Stomach (tissue), 8 donors: ENCODE measurements at regions not wholly inside any gene's neighbourhood (a gene's known extent, or its start where the extent isn't known, plus 50 kb on each side); places are given as distances from the start of the nearest gene placed in this dataset.

ENCODE experiments used
- DNase-seq, 2 donors: peaks; one replicate each; pipeline versions ENCODE4 v3.0.0 to v3.0.0-alpha.2; 2013 to 2019
- H3K27ac ChIP-seq, 5 donors: fragments of 200-600 bp in 4 of 5; sonication (generic) in 4 of 5; one replicate each; pipeline ENCODE4 v1.5.1; 2013 to 2019; ENCODE audit warnings: mild to moderate bottlenecking in 1 of 5, moderate library complexity in 1 of 5
- H3K27me3 ChIP-seq, 3 donors: fragments of 200-600 bp; sonication (generic); one replicate each; pipeline ENCODE4 v1.5.1; 2017 to 2019; ENCODE audit warnings: mixed run types in 1 of 3
- H3K36me3 ChIP-seq, 4 donors: fragments of 200-600 bp; sonication (generic); 1 replicate in 3 of 4; 2 replicates in 1 of 4; pipeline ENCODE4 v1.5.1; 2016 to 2019
- H3K4me1 ChIP-seq, 4 donors: fragments of 200-600 bp; sonication (generic); one replicate each; pipeline ENCODE4 v1.5.1; 2016 to 2019
- H3K4me3 ChIP-seq, 4 donors: fragments of 200-600 bp; sonication (generic) in 3 of 4; one replicate each; pipeline ENCODE4 v1.5.1; 2016 to 2019; ENCODE audit warnings: mild to moderate bottlenecking in 1 of 4
- H3K9me3 ChIP-seq, 4 donors: fragments of 200-600 bp; sonication (generic); one replicate each; pipeline ENCODE4 v1.5.1; 2016 to 2019
- CTCF ChIP-seq, 7 experiments: fragments of 450-650 bp in 4 of 7; fragments of 200-600 bp in 3 of 7; sonication (generic) in 3 of 7; IDR thresholded peaks; one replicate each; pipeline ENCODE4 v1.5.1; 2016 to 2019; ENCODE audit warnings: antibody characterized with exemption in 7 of 7, control low read depth in 2 of 7, mild to moderate bottlenecking in 1 of 7
- EP300 ChIP-seq: sonication (generic); formaldehyde crosslinking; IDR thresholded peaks from one replicate; pipeline ENCODE4 v1.6.1; 2017; ENCODE audit warnings: antibody characterized with exemption
- POLR2A ChIP-seq, 4 donors: fragments of 450-650 bp; IDR thresholded peaks; one replicate each; pipeline ENCODE4 v1.6.1; 2016; ENCODE audit warnings: antibody characterized with exemption in 4 of 4, control low read depth in 2 of 4, mild to moderate bottlenecking in 1 of 4, moderate library complexity in 1 of 4
- POLR2AphosphoS5 ChIP-seq, 3 donors: sonication (generic); formaldehyde crosslinking; IDR thresholded peaks; one replicate each; pipeline ENCODE4 v1.6.1; 2016; ENCODE audit warnings: antibody characterized with exemption in 3 of 3
- WGBS, 5 donors: extraction: QIAGEN DNeasy Blood & Tissue Kit in 3 of 5; methylation state at CpG; one replicate each; pipeline versions ENCODE4 v1.1.5 to v1.1.7; 2013 to 2018; 5-methylcytosine and 5-hydroxymethylcytosine counted together
- intact Hi-C: fragments of 100-400 bp; cut with DNase I; formaldehyde crosslinking; loops from one replicate; pipeline ENCODE4 v1.15.1; 2023; ENCODE audit warnings: low total_unique reads
- donor health status: healthy with polysubstance abuse.
- donor health status: Bipolar disorder and iron deficiency.
- donor health status: healthy.

GRCh38 chr1:234549447-234550021 lies 60.4 kb downstream of the IRF2BP2 start:
- no peak for DNase-seq
- H3K27ac ChIP-seq = no peak overlapping the region
- no peak for TF ChIP-seq POLR2A (IDR thresholded peaks at IDR 0.05)
- no peak for TF ChIP-seq EP300
- no peak for TF ChIP-seq CTCF (IDR thresholded peaks at IDR 0.05)
- no peak for TF ChIP-seq POLR2AphosphoS5 (IDR thresholded peaks at IDR 0.05)
- H3K4me3 ChIP-seq = no peak overlapping the region
- WGBS, 5 donors = 95 to 97% (median 95%) methylated on average over 8 to 10 of the region's 10 CpGs
- H3K4me1 ChIP-seq = peaks cover 9 to 36% (median 21%) of the 10 kb centered on the region in 4 donors
- H3K36me3 ChIP-seq = no peaks in the 10 kb centered on the region
- intact Hi-C loops = loop anchor here (10.0 kb wide), 1 partner anchor 45 kb away; no protein-coding TSS in a partner anchor
- H3K27me3 ChIP-seq = no peaks in the 10 kb centered on the region
- no peaks in the 10 kb centered on the region for H3K9me3 ChIP-seq

- H3K9me3 ChIP-seq = no peaks in the 10 kb centered on the region
- H3K27ac ChIP-seq = peak overlapping the region in 1 of 5 donors; percentile 97
- no peaks in the 10 kb centered on the region for H3K36me3 ChIP-seq
- H3K27me3 ChIP-seq = no peaks in the 10 kb centered on the region
- no peak overlapping the region for H3K4me3 ChIP-seq
- H3K4me1 ChIP-seq = peaks cover 21 to 44% (median 34%) of the 10 kb centered on the region in 4 donors
- WGBS, 5 donors = 71 to 80% (median 76%) methylated on average over 6 of the region's 6 CpGs
- TF ChIP-seq POLR2A (IDR thresholded peaks at IDR 0.05) (no peak), EP300 (no peak), CTCF (IDR thresholded peaks at IDR 0.05) (no peak)
- DNase-seq = no peak
- intact Hi-C loops = loop anchor here (10.0 kb wide), 1 partner anchor 48 kb away; no protein-coding TSS in a partner anchor
Observed at GRCh38 chr1:234546890-234547788, 62.8 kb downstream of the IRF2BP2 start.

GRCh38 chr1:234546387-234546704 lies 63.6 kb downstream of the IRF2BP2 start:
- Histone ChIP-seq H3K4me3 (no peak overlapping the region), H3K9me3 (no peaks in the 10 kb centered on the region), H3K4me1 (peaks cover 21 to 50% (median 37%) of the 10 kb centered on the region in 4 donors), H3K27me3 (no peaks in the 10 kb centered on the region), H3K36me3 (no peaks in the 10 kb centered on the region), H3K27ac (peak overlapping the region in 3 of 5 donors; percentile 49 to 97 (median 80))
- intact Hi-C loops = loop anchor here (10.0 kb wide), 1 partner anchor 48 kb away; no protein-coding TSS in a partner anchor
- TF ChIP-seq CTCF (IDR thresholded peaks at IDR 0.05) (no peak), EP300 (no peak), POLR2A (IDR thresholded peaks at IDR 0.05) (no peak), POLR2AphosphoS5 (IDR thresholded peaks at IDR 0.05) (no peak)
- 90 to 96% (median 94%) methylated on average over 7 of the region's 7 CpGs for WGBS, 5 donors
- no peak for DNase-seq

GRCh38 chr1:234545517-234546386 lies 64.2 kb downstream of the IRF2BP2 start:
- Histone ChIP-seq H3K27ac (peak overlapping the region in 4 of 5 donors; percentile 77 to 97 (median 82)), H3K4me1 (peaks cover 21 to 56% (median 37%) of the 10 kb centered on the region in 4 donors), H3K36me3 (no peaks in the 10 kb centered on the region), H3K4me3 (no peak overlapping the region), H3K27me3 (no peaks in the 10 kb centered on the region), H3K9me3 (no peaks in the 10 kb centered on the region)
- TF ChIP-seq POLR2AphosphoS5 (IDR thresholded peaks at IDR 0.05) = peak in 2 of 3 donors; percentile 17 to 18
- no peak for TF ChIP-seq POLR2A (IDR thresholded peaks at IDR 0.05)
- no peak for TF ChIP-seq CTCF (IDR thresholded peaks at IDR 0.05)
- no peak for TF ChIP-seq EP300
- DNase-seq = peak in 1 of 2 donors; percentile 80
- WGBS, 5 donors = 71 to 81% (median 76%) methylated on average over 14 of the region's 14 CpGs
- intact Hi-C loops = loop anchor here (10.0 kb wide), 1 partner anchor 49 kb away; no protein-coding TSS in a partner anchor
